AG09309 (cell line): ENCODE measurements at regions not wholly inside any gene's neighbourhood (a gene's known extent, or its start where the extent isn't known, plus 50 kb on each side); places are given as distances from the start of the nearest gene placed in this dataset.

Source experiments
- DNase-seq: peaks from one replicate; pipeline ENCODE4 v3.0.0-alpha.2; 2010; ENCODE audit warnings: low read depth
- H3K4me3 ChIP-seq: 2 replicates; pipeline ENCODE4 v1.5.1; 2011; ENCODE audit warnings: mild to moderate bottlenecking, low read depth, low read length, moderate library complexity; ENCODE audit not compliant: control insufficient read depth
- CTCF ChIP-seq: IDR thresholded peaks from 2 replicates; pipeline ENCODE4 v1.5.1; 2011; ENCODE audit warnings: mild to moderate bottlenecking, low read depth, low read length, inconsistent platforms; ENCODE audit not compliant: insufficient read depth, control insufficient read depth; ENCODE audit errors: missing control alignments

GRCh38 chr2:58545300-58546280 lies 304.5 kb upstream of the FANCL start:
- no peak for TF ChIP-seq CTCF
- no peak overlapping the region for H3K4me3 ChIP-seq
- DNase-seq = no peak

- no peak overlapping the region for H3K4me3 ChIP-seq
- no peak for TF ChIP-seq CTCF
- DNase-seq = no peak
Observed at GRCh38 chr2:58543442-58543841, 302.3 kb upstream of the FANCL start.

- no peak for DNase-seq
- TF ChIP-seq CTCF = no peak
- H3K4me3 ChIP-seq = no peak overlapping the region
Observed at GRCh38 chr2:58541511-58541910, 300.4 kb upstream of the FANCL start.

GRCh38 chr2:58540681-58541080 lies 299.6 kb upstream of the FANCL start:
- no peak for TF ChIP-seq CTCF
- DNase-seq = no peak
- H3K4me3 ChIP-seq = no peak overlapping the region

GRCh38 chr2:58539973-58540372 lies 298.8 kb upstream of the FANCL start:
- no peak for TF ChIP-seq CTCF
- H3K4me3 ChIP-seq = no peak overlapping the region
- no peak for DNase-seq

GRCh38 chr2:58535990-58536389 lies 294.9 kb upstream of the FANCL start:
- no peak for DNase-seq
- no peak for TF ChIP-seq CTCF
- no peak overlapping the region for H3K4me3 ChIP-seq
